BE2C (cell line): ENCODE measurements at regions not wholly inside any gene's neighbourhood (a gene's known extent, or its start where the extent isn't known, plus 50 kb on each side); places are given as distances from the start of the nearest gene placed in this dataset.
"Not testable (repeated sequence)": the region's sequence is repeated elsewhere in the genome, so short reads cannot be mapped to it uniquely, and the experiment has no call there.

ENCODE experiments used
- DNase-seq: peaks from one replicate; pipeline ENCODE4 v3.0.0-alpha.2; 2020
- H3K27me3 ChIP-seq: fragments of 250-450 bp; sonication (Bioruptor Pico); 2 replicates; pipeline ENCODE4 v1.5.1; 2020; ENCODE audit warnings: mild to moderate bottlenecking
- H3K36me3 ChIP-seq: fragments of 250-450 bp; sonication (Bioruptor Pico); 2 replicates; pipeline ENCODE4 v1.5.1; 2020; ENCODE audit warnings: mild to moderate bottlenecking
- H3K4me1 ChIP-seq: fragments of 250-450 bp; sonication (Bioruptor Pico); 2 replicates; pipeline ENCODE4 v1.5.1; 2020
- H3K4me3 ChIP-seq: 2 replicates; pipeline ENCODE4 v1.5.1; 2011; ENCODE audit warnings: low read depth, low read length
- H3K9me3 ChIP-seq: fragments of 250-450 bp; sonication (Bioruptor Pico); 2 replicates; pipeline ENCODE4 v1.5.1; 2020
- CTCF ChIP-seq: IDR thresholded peaks from 2 replicates; pipeline ENCODE4 v1.5.1; 2012; ENCODE audit warnings: mild to moderate bottlenecking, low read depth, low read length

GRCh38 chr20:6696001-6696400 is 71.5 kb upstream of the BMP2 start:
- Histone ChIP-seq H3K27me3 (no peaks in the 10 kb centered on the region), H3K36me3 (no peaks in the 10 kb centered on the region), H3K9me3 (no peaks in the 10 kb centered on the region), H3K4me3 (no peak overlapping the region), H3K4me1 (no peaks in the 10 kb centered on the region)
- DNase-seq, result no peak
- no peak for TF ChIP-seq CTCF

- not testable (repeated sequence) for H3K4me3 ChIP-seq, H3K36me3 ChIP-seq, H3K4me1 ChIP-seq, DNase-seq, H3K27me3 ChIP-seq, H3K9me3 ChIP-seq
Observed at GRCh38 chr20:6693808-6694198, 73.7 kb upstream of the BMP2 start.

GRCh38 chr20:6693178-6693807 is 74.2 kb upstream of the BMP2 start:
- Histone ChIP-seq H3K4me1 (no peaks in the 10 kb centered on the region), H3K27me3 (no peaks in the 10 kb centered on the region), H3K36me3 (no peaks in the 10 kb centered on the region), H3K4me3 (no peak overlapping the region), H3K9me3 (no peaks in the 10 kb centered on the region)
- TF ChIP-seq CTCF, result no peak
- no peak for DNase-seq

- Histone ChIP-seq H3K27me3 (no peaks in the 10 kb centered on the region), H3K4me3 (no peak overlapping the region), H3K9me3 (no peaks in the 10 kb centered on the region), H3K4me1 (no peaks in the 10 kb centered on the region), H3K36me3 (no peaks in the 10 kb centered on the region)
- no peak for DNase-seq
- no peak for TF ChIP-seq CTCF
Observed at GRCh38 chr20:6692566-6693173, 74.8 kb upstream of the BMP2 start.

- H3K27me3 ChIP-seq, result no peaks in the 10 kb centered on the region
- TF ChIP-seq CTCF, result no peak
- no peaks in the 10 kb centered on the region for H3K4me1 ChIP-seq
- no peaks in the 10 kb centered on the region for H3K36me3 ChIP-seq
- H3K9me3 ChIP-seq, result no peaks in the 10 kb centered on the region
- DNase-seq, result no peak
- no peak overlapping the region for H3K4me3 ChIP-seq
Observed at GRCh38 chr20:6691516-6691915, 76.0 kb upstream of the BMP2 start.

- no peak for TF ChIP-seq CTCF
- Histone ChIP-seq H3K4me3 (no peak overlapping the region), H3K27me3 (no peaks in the 10 kb centered on the region), H3K4me1 (no peaks in the 10 kb centered on the region), H3K36me3 (no peaks in the 10 kb centered on the region), H3K9me3 (no peaks in the 10 kb centered on the region)
- DNase-seq, result no peak
Observed at GRCh38 chr20:6689339-6689973, 78.0 kb upstream of the BMP2 start.
